HG03378 (cell line): ENCODE measurements at regions not wholly inside any gene's neighbourhood (a gene's known extent, or its start where the extent isn't known, plus 50 kb on each side); places are given as distances from the start of the nearest gene placed in this dataset.

Experiments used
- ATAC-seq: cut with Tn5 transposase; IDR thresholded peaks from one replicate; pipeline ENCODE4 v1.9.1; 2021; ENCODE audit warnings: mild to moderate bottlenecking, moderate library complexity; ENCODE audit not compliant: unreplicated experiment

GRCh38 chr3:41126961-41127360 is 72.3 kb upstream of the CTNNB1 start:
- ATAC-seq: no peak

- no peak for ATAC-seq
Observed at GRCh38 chr3:41127414-41127813, 71.9 kb upstream of the CTNNB1 start.

DNA sequence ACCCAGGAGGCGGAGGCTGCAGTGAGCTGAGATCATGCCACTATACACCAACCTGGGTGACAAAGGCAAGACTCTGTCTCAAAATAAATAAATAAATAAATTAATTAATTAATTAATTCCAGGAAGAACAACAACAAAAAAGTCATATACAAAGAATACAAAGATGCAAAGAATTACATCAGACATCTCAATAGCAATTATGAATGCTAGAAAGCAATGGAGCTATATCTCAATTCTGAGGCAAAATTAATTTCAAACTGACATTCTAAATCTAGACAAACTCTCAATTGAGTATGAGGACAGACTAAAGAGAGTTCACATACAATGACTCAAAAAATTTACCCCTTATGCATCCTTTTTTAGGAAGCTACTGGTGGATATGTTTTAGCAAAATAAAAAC is 69.6 kb upstream of the CTNNB1 start:
- ATAC-seq: no peak

GRCh38 chr3:41131224-41131623 is 68.1 kb upstream of the CTNNB1 start:
- ATAC-seq: no peak

- no peak for ATAC-seq
Observed at GRCh38 chr3:41137686-41138111, 61.6 kb upstream of the CTNNB1 start.

- ATAC-seq: no peak
Observed at GRCh38 chr3:41138146-41138545, 61.2 kb upstream of the CTNNB1 start.

DNA sequence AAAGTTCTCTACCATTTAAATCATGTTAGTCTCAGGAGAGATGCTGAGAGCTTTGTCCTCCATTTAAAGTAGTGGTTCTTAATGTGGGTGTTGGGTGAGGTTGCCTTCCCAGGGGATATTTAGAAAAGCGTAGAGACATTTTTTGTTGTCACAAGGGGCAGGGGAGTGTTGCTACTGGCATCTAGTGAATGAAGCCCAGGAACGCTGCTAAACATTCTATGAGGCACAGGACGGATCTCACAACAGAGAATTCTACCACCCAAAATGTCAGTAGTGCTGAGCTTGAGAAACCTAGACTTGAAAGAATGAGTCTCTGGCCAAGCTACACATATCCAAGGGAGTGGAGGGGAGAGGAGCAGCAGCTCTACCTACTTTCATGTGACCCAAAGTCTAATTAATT is 60.7 kb upstream of the CTNNB1 start:
- ATAC-seq: no peak

GRCh38 chr3:41140242-41140641 is 59.1 kb upstream of the CTNNB1 start:
- no peak for ATAC-seq

GRCh38 chr3:41141433-41142167 is 57.7 kb upstream of the CTNNB1 start:
- no peak for ATAC-seq

DNA sequence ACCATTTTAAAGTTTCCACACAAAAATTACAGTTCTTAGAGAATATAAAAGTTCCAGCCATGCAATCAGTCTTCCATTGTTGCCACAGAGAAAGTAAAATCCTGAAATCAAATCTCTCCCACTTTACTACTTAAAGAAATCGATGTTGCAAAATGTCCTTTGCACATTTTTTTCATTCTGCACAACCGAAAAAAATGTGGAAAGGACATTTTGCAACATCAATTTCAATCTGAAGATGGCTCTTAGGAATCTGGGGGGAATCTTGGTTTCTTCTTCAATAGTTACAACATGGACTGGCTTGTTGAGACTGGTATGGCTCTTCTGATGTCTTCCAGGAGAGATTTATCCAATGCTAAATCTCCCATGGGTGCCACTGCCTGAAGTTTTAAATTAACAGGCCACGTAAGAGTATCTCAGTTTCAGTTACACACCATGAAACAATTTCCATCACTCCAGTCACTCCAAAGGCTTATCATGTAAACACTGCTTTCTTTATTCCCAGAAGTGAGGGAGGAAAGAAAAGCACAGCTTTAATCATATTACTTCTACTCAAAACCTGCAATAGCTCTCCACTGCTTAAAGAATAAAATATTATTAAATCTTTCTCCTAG is 55.8 kb upstream of the CTNNB1 start:
- no peak for ATAC-seq

DNA sequence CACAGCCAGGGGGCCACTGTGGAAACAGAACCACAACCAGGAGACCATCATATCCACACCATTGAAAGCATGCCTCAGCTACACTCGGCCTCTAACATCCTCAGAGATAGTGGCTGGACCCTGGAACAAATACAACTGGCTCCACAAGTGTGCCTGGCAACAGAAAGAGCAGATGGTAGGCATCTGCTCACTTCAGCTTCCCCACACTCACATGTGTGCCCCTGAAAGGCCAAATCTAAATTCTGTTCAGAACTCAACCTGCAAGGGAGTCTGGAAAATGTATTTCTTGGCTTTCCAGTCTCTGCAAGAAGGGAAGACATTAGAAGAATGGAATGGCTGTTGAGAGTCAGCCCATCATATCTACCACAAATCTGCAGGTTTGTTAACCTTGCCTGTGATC is 54.7 kb upstream of the CTNNB1 start:
- ATAC-seq: no peak

DNA sequence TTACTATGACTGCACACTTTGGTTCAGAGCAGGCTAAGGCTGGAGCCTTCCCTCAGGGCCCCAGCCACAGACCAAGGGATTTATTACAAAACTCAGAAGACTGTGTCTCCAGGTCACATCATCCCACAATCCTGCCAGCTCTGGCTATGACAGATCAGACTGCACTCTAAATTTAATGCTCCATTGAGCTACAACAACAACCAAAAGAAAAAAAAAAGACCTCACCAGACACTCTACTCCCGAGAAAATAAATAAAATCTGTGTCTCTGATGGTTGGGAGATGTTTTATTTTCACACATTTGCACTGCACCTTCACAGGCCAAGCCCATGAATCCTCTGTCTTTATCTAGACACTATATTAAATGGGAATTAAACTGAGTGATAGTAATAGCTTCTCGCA is 50.8 kb upstream of the CTNNB1 start:
- ATAC-seq: no peak

DNA sequence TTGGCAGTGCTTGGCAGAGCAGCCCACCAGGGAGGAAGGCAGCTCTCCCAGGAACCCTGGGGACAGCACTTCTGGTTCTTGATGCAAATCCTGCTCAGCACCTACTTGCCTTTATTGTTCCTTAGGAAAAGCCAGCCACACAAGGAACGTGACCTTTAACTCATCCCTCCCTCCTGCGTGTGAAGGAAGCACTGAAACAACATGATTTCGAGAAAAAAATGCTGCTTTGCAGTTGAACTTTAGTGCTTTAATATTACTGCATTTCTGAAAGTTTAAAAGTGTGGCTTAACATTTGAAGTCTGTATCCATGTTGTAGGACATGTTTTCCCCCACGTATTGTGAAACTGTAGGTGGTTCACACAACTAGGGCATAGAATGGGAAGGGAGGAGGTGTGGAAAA is 50.4 kb upstream of the CTNNB1 start:
- ATAC-seq: no peak
